Cardiac fibroblast (primary cell): ENCODE measurements at regions not wholly inside any gene's neighbourhood (a gene's known extent, or its start where the extent isn't known, plus 50 kb on each side); places are given as distances from the start of the nearest gene placed in this dataset.

ENCODE experiments used
- DNase-seq, 2 donors: peaks; one replicate each; pipeline versions ENCODE4 v3.0.0 to v3.0.0-alpha.2; 2010; ENCODE audit warnings: low read depth in 2 of 2
- H3K4me3 ChIP-seq, 2 donors: replicated peaks in 1 of 2; 1 replicate in 1 of 2; 2 replicates in 1 of 2; pipeline ENCODE4 v1.5.1; 2011; ENCODE audit warnings: low read depth in 2 of 2, low read length in 2 of 2, mild to moderate bottlenecking in 2 of 2, moderate library complexity in 1 of 2
- CTCF ChIP-seq: IDR thresholded peaks from one replicate; pipeline ENCODE4 v1.5.1; 2011; ENCODE audit warnings: low read depth, mild to moderate bottlenecking, low read length, inconsistent platforms

DNA sequence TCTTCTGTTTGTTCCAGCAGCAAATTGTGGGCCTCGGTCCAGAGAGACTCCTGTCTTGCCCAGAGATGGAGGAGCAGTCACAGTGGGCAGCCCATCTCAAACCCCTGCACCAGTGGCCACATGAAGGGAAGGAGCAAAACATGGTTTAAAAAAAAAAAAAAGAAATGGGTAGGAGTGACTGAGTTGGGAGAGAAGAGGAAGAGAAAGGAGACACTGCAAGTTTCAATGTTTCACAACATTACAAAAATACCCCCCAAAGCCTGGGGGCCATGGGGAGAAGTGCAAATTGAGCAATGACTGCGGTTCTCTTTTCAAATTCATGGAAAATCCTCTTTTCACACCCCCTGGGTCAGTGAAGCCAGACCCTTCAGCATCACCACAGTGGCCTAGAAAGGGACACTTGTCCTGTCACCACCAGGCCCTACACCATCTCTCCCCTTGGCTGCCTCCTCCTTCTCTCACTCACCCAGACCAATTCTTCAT lies 117.1 kb downstream of the ZFP36L2 start:
- H3K4me3 ChIP-seq, result no peak overlapping the region
- TF ChIP-seq CTCF, result no peak
- peak in 1 of 2 donors; percentile 25 for DNase-seq

DNA sequence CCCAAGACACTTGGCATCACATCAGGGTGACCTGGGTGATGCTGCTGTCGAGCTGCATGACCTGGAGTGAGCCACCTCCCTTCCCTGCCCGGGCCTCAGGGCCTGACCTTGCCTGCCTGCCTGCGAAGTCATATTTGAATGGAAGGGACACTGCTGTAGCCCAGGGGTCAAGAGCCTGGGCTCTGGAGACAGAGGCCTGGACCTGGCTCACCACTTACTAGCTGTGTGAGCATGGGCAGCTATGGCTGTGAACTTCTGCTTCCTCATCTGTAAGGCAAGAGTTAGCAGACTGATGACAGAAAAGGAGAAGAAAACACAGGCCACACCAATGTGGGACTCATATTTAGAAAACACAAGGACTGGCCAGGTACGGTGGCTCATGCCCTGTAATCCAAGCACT lies 118.7 kb downstream of the ZFP36L2 start:
- H3K4me3 ChIP-seq, result no peak overlapping the region
- DNase-seq, result no peak
- TF ChIP-seq CTCF, result no peak

GRCh38 chr2:43106559-43107527 lies 119.6 kb downstream of the ZFP36L2 start:
- H3K4me3 ChIP-seq, result no peak overlapping the region
- DNase-seq, result peak in 1 of 2 donors; percentile 56
- no peak for TF ChIP-seq CTCF

GRCh38 chr2:43105586-43106558 lies 120.5 kb downstream of the ZFP36L2 start:
- no peak overlapping the region for H3K4me3 ChIP-seq

GRCh38 chr2:43104763-43105162 lies 121.6 kb downstream of the ZFP36L2 start:
- no peak for TF ChIP-seq CTCF
- no peak overlapping the region for H3K4me3 ChIP-seq
- DNase-seq, result no peak

More at GRCh38 chr2:43105586-43106558, 120.5 kb downstream of the ZFP36L2 start:
- peak; percentile 49 for TF ChIP-seq CTCF
- peak; percentile 59 to 79 for DNase-seq

GRCh38 chr2:43104106-43104505 lies 122.3 kb downstream of the ZFP36L2 start:
- TF ChIP-seq CTCF, result no peak
- no peak overlapping the region for H3K4me3 ChIP-seq
- no peak for DNase-seq
